Left lung (tissue), 4 donors: ENCODE measurements at regions not wholly inside any gene's neighbourhood (a gene's known extent, or its start where the extent isn't known, plus 50 kb on each side); places are given as distances from the start of the nearest gene placed in this dataset.

Experiments
- ATAC-seq: fragments of 200-7000 bp; cut with Tn5 transposase; one replicate; pipeline ENCODE4 v1.9.1; 2020; ENCODE audit warnings: moderate library complexity
- DNase-seq, 4 donors: peaks; one replicate each; pipeline ENCODE4 v3.0.0-alpha.2; 2013 to 2020
- H3K27ac ChIP-seq, 2 donors: fragments of 200-600 bp; sonication (generic) in 1 of 2; one replicate each; pipeline versions ENCODE4 v1.5.0 to v1.8.0; 2020 to 2021
- H3K27me3 ChIP-seq, 2 donors: fragments of 200-600 bp; sonication (generic) in 1 of 2; one replicate each; pipeline versions ENCODE4 v1.5.0 to v1.8.0; 2020 to 2021
- H3K36me3 ChIP-seq, 2 donors: fragments of 200-600 bp; sonication (generic) in 1 of 2; one replicate each; pipeline versions ENCODE4 v1.5.0 to v1.8.0; 2020 to 2021
- H3K4me1 ChIP-seq, 2 donors: fragments of 200-600 bp; one replicate each; pipeline ENCODE4 v1.8.0; 2021
- H3K4me3 ChIP-seq, 2 donors: fragments of 200-600 bp; sonication (generic) in 1 of 2; one replicate each; pipeline versions ENCODE4 v1.5.0 to v1.8.0; 2020 to 2021; ENCODE audit warnings: mild to moderate bottlenecking in 1 of 2
- H3K9me3 ChIP-seq, 2 donors: fragments of 200-600 bp; sonication (generic) in 1 of 2; one replicate each; pipeline versions ENCODE4 v1.5.0 to v1.8.0; 2020 to 2021
- intact Hi-C, 2 donors: fragments of 100-400 bp; cut with DNase I; formaldehyde crosslinking; loops; one replicate each; pipeline versions ENCODE4 v1.11.2 to v1.14.2; 2022
- TF ChIP-seq, protein P1 (sequence below), 2 donors: fragments of 200-600 bp; sonication (generic) in 1 of 2; IDR thresholded peaks; one replicate each; pipeline versions ENCODE4 v1.5.0 to v1.8.0; 2021; ENCODE audit warnings: antibody characterized with exemption in 2 of 2
- donor health status: DM: no; HTN: yes; CAD: no.
- donor health status: DM: no; HTN: no; CAD: no.

GRCh38 chr7:116083796-116084195, 53.2 kb upstream of the TFEC start:
- no peaks in the 10 kb centered on the region for H3K36me3 ChIP-seq

DNA sequence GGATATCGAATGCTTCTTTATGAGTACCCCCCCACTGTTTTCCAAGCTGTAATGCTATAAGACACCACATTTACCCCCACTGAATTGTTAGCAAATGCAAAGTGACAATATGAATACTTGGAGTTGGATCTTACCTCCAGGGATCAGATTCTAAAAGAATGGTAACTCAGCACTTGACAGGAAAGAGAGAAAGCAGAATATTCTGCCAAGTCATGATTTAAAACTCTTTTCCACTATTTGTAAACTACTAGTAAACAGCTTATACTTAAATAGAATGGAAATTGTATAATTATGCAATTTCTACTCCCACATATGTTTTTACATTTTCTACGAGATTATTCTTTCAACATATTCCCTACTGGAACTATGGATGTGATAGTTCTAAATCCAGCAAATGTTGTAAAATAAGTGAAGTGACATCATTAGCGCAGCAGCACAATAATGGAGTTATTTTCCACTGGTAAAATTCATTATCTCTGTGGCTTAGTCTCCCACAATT, 56.0 kb upstream of the TFEC start:
- Histone ChIP-seq H3K27me3 (no peaks in the 10 kb centered on the region), H3K27ac (no peak overlapping the region), H3K36me3 (no peaks in the 10 kb centered on the region), H3K4me3 (no peak overlapping the region), H3K4me1 (no peaks in the 10 kb centered on the region), H3K9me3 (no peaks in the 10 kb centered on the region)
- intact Hi-C loops = no loop called here
- ATAC-seq (no peak), DNase-seq (no peak)
- TF ChIP-seq, protein P1, sequence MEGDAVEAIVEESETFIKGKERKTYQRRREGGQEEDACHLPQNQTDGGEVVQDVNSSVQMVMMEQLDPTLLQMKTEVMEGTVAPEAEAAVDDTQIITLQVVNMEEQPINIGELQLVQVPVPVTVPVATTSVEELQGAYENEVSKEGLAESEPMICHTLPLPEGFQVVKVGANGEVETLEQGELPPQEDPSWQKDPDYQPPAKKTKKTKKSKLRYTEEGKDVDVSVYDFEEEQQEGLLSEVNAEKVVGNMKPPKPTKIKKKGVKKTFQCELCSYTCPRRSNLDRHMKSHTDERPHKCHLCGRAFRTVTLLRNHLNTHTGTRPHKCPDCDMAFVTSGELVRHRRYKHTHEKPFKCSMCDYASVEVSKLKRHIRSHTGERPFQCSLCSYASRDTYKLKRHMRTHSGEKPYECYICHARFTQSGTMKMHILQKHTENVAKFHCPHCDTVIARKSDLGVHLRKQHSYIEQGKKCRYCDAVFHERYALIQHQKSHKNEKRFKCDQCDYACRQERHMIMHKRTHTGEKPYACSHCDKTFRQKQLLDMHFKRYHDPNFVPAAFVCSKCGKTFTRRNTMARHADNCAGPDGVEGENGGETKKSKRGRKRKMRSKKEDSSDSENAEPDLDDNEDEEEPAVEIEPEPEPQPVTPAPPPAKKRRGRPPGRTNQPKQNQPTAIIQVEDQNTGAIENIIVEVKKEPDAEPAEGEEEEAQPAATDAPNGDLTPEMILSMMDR (IDR thresholded peaks at IDR 0.05) = no peak

More at GRCh38 chr7:116083796-116084195, 53.2 kb upstream of the TFEC start:
- TF ChIP-seq, protein P1 (IDR thresholded peaks at IDR 0.05) = no peak
- no peak overlapping the region for H3K27ac ChIP-seq
- DNase-seq (no peak), ATAC-seq (no peak)
- no peaks in the 10 kb centered on the region for H3K27me3 ChIP-seq
- intact Hi-C loops = no loop called here
- H3K4me1 ChIP-seq = no peaks in the 10 kb centered on the region
- no peaks in the 10 kb centered on the region for H3K9me3 ChIP-seq
- no peak overlapping the region for H3K4me3 ChIP-seq

DNA sequence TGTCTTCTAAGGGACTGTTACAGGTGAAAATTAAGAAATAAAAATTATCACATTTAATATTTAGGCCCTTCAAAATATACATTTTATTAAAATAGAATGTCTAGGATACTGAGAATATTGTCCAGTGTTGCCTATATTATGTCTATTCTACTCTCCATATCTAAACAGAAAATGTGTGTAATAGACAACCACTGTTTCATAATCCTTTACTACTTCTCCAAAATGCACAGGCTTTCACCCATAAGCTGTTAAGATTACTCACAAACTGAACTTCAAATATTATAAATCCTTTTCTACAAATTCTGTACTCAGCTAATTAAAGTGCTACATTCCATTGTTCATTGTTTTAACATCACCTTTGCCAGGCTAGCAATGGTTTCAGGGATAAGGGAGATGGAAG, 56.7 kb upstream of the TFEC start:
- no peaks in the 10 kb centered on the region for H3K27me3 ChIP-seq
- no peak overlapping the region for H3K4me3 ChIP-seq
- DNase-seq = no peak
- intact Hi-C loops = no loop called here
- H3K36me3 ChIP-seq = no peaks in the 10 kb centered on the region
- no peak for ATAC-seq
- no peaks in the 10 kb centered on the region for H3K4me1 ChIP-seq
- no peak overlapping the region for H3K27ac ChIP-seq
- H3K9me3 ChIP-seq = no peaks in the 10 kb centered on the region
- TF ChIP-seq, protein P1 (IDR thresholded peaks at IDR 0.05) = no peak

- Histone ChIP-seq H3K9me3 (no peaks in the 10 kb centered on the region), H3K36me3 (no peaks in the 10 kb centered on the region), H3K4me3 (no peak overlapping the region), H3K4me1 (no peaks in the 10 kb centered on the region), H3K27me3 (no peaks in the 10 kb centered on the region), H3K27ac (no peak overlapping the region)
- TF ChIP-seq, protein P1 (IDR thresholded peaks at IDR 0.05) = no peak
- ATAC-seq (no peak), DNase-seq (no peak)
- intact Hi-C loops = no loop called here
Observed at GRCh38 chr7:116087984-116088383, 57.4 kb upstream of the TFEC start.

GRCh38 chr7:116089293-116089692, 58.7 kb upstream of the TFEC start:
- intact Hi-C loops = no loop called here
- TF ChIP-seq, protein P1 (IDR thresholded peaks at IDR 0.05) = no peak
- H3K36me3 ChIP-seq = no peaks in the 10 kb centered on the region
- ATAC-seq (no peak), DNase-seq (no peak)
- H3K4me1 ChIP-seq = no peaks in the 10 kb centered on the region
- no peak overlapping the region for H3K27ac ChIP-seq
- no peaks in the 10 kb centered on the region for H3K27me3 ChIP-seq
- H3K4me3 ChIP-seq = no peak overlapping the region
- H3K9me3 ChIP-seq = no peaks in the 10 kb centered on the region
